G401 (cell line): ENCODE measurements at regions not wholly inside any gene's neighbourhood (a gene's known extent, or its start where the extent isn't known, plus 50 kb on each side); places are given as distances from the start of the nearest gene placed in this dataset.
"Not testable (repeated sequence)": the region's sequence is repeated elsewhere in the genome, so short reads cannot be mapped to it uniquely, and the experiment has no call there.

Experiments
- DNase-seq: peaks from one replicate; pipeline ENCODE4 v3.0.0-alpha.2; 2015; ENCODE audit warnings: low spot score
- in situ Hi-C: cut with HindIII; loops from 2 replicates; pipeline ENCODE4 v1.10.0; 2016; ENCODE audit warnings: low sequenced_read_pairs, mixed read lengths

GRCh38 chr13:71034018-71034417 lies 833.0 kb downstream of the DACH1 start:
- in situ Hi-C loops = no loop called here
- no peak for DNase-seq

- in situ Hi-C loops = no loop called here
- no peak for DNase-seq
Observed at GRCh38 chr13:71033026-71033425, 834.0 kb downstream of the DACH1 start.

- DNase-seq = no peak
- in situ Hi-C loops = no loop called here
Observed at GRCh38 chr13:71030784-71031183, 836.2 kb downstream of the DACH1 start.

GRCh38 chr13:71028884-71029283 lies 838.1 kb downstream of the DACH1 start:
- in situ Hi-C loops = no loop called here
- no peak for DNase-seq

- in situ Hi-C loops = no loop called here
- no peak for DNase-seq
Observed at GRCh38 chr13:71021825-71022422, 845.1 kb downstream of the DACH1 start.

- in situ Hi-C loops = no loop called here
- no peak for DNase-seq
Observed at GRCh38 chr13:71018995-71019394, 848.0 kb downstream of the DACH1 start.

GRCh38 chr13:71018544-71018943 lies 848.5 kb downstream of the DACH1 start:
- in situ Hi-C loops = no loop called here
- no peak for DNase-seq

GRCh38 chr13:71017607-71018006 lies 849.4 kb downstream of the DACH1 start:
- in situ Hi-C loops = no loop called here

GRCh38 chr13:71015516-71015915 lies 851.5 kb downstream of the DACH1 start:
- no peak for DNase-seq
- in situ Hi-C loops = no loop called here

More at GRCh38 chr13:71017607-71018006, 849.4 kb downstream of the DACH1 start:
- DNase-seq = no peak

GRCh38 chr13:71015021-71015420 lies 852.0 kb downstream of the DACH1 start:
- in situ Hi-C loops = no loop called here
- DNase-seq = no peak

- no peak for DNase-seq
- in situ Hi-C loops = no loop called here
Observed at GRCh38 chr13:71005919-71006318, 861.1 kb downstream of the DACH1 start.

GRCh38 chr13:70995338-70995737 lies 871.7 kb downstream of the DACH1 start:
- in situ Hi-C loops = no loop called here
- DNase-seq = no peak

- in situ Hi-C loops = no loop called here
- no peak for DNase-seq
Observed at GRCh38 chr13:70994191-70994590, 872.8 kb downstream of the DACH1 start.

GRCh38 chr13:70987043-70987442 lies 878.8 kb upstream of the KLHL1 start:
- in situ Hi-C loops = no loop called here
- no peak for DNase-seq

GRCh38 chr13:70985371-70985770 lies 877.1 kb upstream of the KLHL1 start:
- in situ Hi-C loops = no loop called here
- DNase-seq = no peak

- DNase-seq, in situ Hi-C loops: not testable (repeated sequence)
Observed at GRCh38 chr13:70981219-70981618, 873.0 kb upstream of the KLHL1 start.

GRCh38 chr13:70969321-70969720 lies 861.1 kb upstream of the KLHL1 start:
- no peak for DNase-seq

GRCh38 chr13:70967564-70967963 lies 859.3 kb upstream of the KLHL1 start:
- DNase-seq = no peak
- in situ Hi-C loops = no loop called here

More at GRCh38 chr13:70969321-70969720, 861.1 kb upstream of the KLHL1 start:
- in situ Hi-C loops = no loop called here

GRCh38 chr13:70964874-70965273 lies 856.6 kb upstream of the KLHL1 start:
- no peak for DNase-seq
- in situ Hi-C loops = no loop called here

GRCh38 chr13:70964124-70964523 lies 855.9 kb upstream of the KLHL1 start:
- in situ Hi-C loops = no loop called here
- DNase-seq = no peak

GRCh38 chr13:70960841-70961443 lies 852.7 kb upstream of the KLHL1 start:
- DNase-seq = peak; percentile 39
- in situ Hi-C loops = no loop called here
